CD4-positive, alpha-beta T cell treated with Interleukin-15 for 4 hours (primary cell): ENCODE measurements at regions not wholly inside any gene's neighbourhood (a gene's known extent, or its start where the extent isn't known, plus 50 kb on each side); places are given as distances from the start of the nearest gene placed in this dataset.
A peak's percentile ranks its signal among the peaks of the same experiment; 100 is the strongest.

ENCODE experiments used
- DNase-seq: peaks from one replicate; pipeline ENCODE4 v3.0.0-alpha.2; 2020; ENCODE audit warnings: low spot score

GRCh38 chr1:186620566-186621350 is 59.5 kb downstream of the PTGS2 start:
- DNase-seq, result no peak

GRCh38 chr1:186618401-186619170 is 61.6 kb downstream of the PTGS2 start:
- peak; percentile 30 for DNase-seq

- no peak for DNase-seq
Observed at GRCh38 chr1:186617926-186618325, 62.3 kb downstream of the PTGS2 start.

- no peak for DNase-seq
Observed at GRCh38 chr1:186616511-186616910, 63.7 kb downstream of the PTGS2 start.

- DNase-seq, result no peak
Observed at GRCh38 chr1:186615332-186615731, 64.9 kb downstream of the PTGS2 start.

- no peak for DNase-seq
Observed at GRCh38 chr1:186611156-186611555, 69.1 kb downstream of the PTGS2 start.

GRCh38 chr1:186609183-186609582 is 71.0 kb downstream of the PTGS2 start:
- DNase-seq, result no peak

GRCh38 chr1:186605762-186606350 is 74.4 kb downstream of the PTGS2 start:
- DNase-seq, result peak; percentile 7

- DNase-seq, result no peak
Observed at GRCh38 chr1:186595969-186596368, 84.3 kb downstream of the PTGS2 start.

GRCh38 chr1:186578325-186579016 is 101.8 kb downstream of the PTGS2 start:
- no peak for DNase-seq

GRCh38 chr1:186577633-186578032 is 102.6 kb downstream of the PTGS2 start:
- no peak for DNase-seq

- no peak for DNase-seq
Observed at GRCh38 chr1:186577216-186577615, 103.0 kb downstream of the PTGS2 start.

- DNase-seq, result no peak
Observed at GRCh38 chr1:186575348-186575747, 104.9 kb downstream of the PTGS2 start.

GRCh38 chr1:186574926-186575325 is 105.3 kb downstream of the PTGS2 start:
- no peak for DNase-seq

- no peak for DNase-seq
Observed at GRCh38 chr1:186572509-186572908, 107.7 kb downstream of the PTGS2 start.

GRCh38 chr1:186571771-186572170 is 108.5 kb downstream of the PTGS2 start:
- no peak for DNase-seq

- no peak for DNase-seq
Observed at GRCh38 chr1:186569856-186570255, 108.9 kb upstream of the PDC start.

- no peak for DNase-seq
Observed at GRCh38 chr1:186568221-186568620, 107.3 kb upstream of the PDC start.

GRCh38 chr1:186566140-186566855 is 105.4 kb upstream of the PDC start:
- no peak for DNase-seq

GRCh38 chr1:186564582-186564981 is 103.7 kb upstream of the PDC start:
- DNase-seq, result no peak

- DNase-seq, result no peak
Observed at GRCh38 chr1:186559601-186560116, 98.7 kb upstream of the PDC start.
